Smooth muscle cell (in vitro differentiated cells): ENCODE measurements at regions not wholly inside any gene's neighbourhood (a gene's known extent, or its start where the extent isn't known, plus 50 kb on each side); places are given as distances from the start of the nearest gene placed in this dataset.

ENCODE experiments used
- DNase-seq: peaks from one replicate; lab custom pipeline; 2025; ENCODE audit not compliant: unreplicated experiment; lab: John Stamatoyannopoulos, UW
- H2AFZ ChIP-seq: fragments of 200-600 bp; sonication (generic); 2 replicates; pipeline ENCODE4 v1.6.0; 2016; ENCODE audit warnings: antibody characterized with exemption, low read depth, mild to moderate bottlenecking
- H3F3A ChIP-seq: fragments of 200-600 bp; sonication (generic); 2 replicates; pipeline ENCODE4 v1.6.0; 2017; ENCODE audit warnings: antibody characterized with exemption, low read depth
- H3K27ac ChIP-seq: fragments of 200-600 bp; sonication (generic); 2 replicates; pipeline ENCODE4 v1.5.1; 2016; ENCODE audit warnings: low read depth, mild to moderate bottlenecking
- H3K27me3 ChIP-seq: fragments of 200-600 bp; sonication (generic); 2 replicates; pipeline ENCODE4 v1.6.1; 2016; ENCODE audit warnings: low read depth, mild to moderate bottlenecking
- H3K36me3 ChIP-seq: fragments of 200-600 bp; sonication (generic); 2 replicates; pipeline ENCODE4 v1.5.1; 2016; ENCODE audit warnings: low read depth
- H3K4me1 ChIP-seq: fragments of 200-600 bp; sonication (generic); 2 replicates; pipeline ENCODE4 v1.5.1; 2016; ENCODE audit warnings: low read depth
- H3K4me2 ChIP-seq: fragments of 200-600 bp; sonication (generic); 2 replicates; pipeline ENCODE4 v1.6.0; 2016; ENCODE audit warnings: mild to moderate bottlenecking
- H3K4me3 ChIP-seq: fragments of 200-600 bp; sonication (generic); 2 replicates; pipeline ENCODE4 v1.5.1; 2016; ENCODE audit warnings: mild to moderate bottlenecking
- H3K79me2 ChIP-seq: fragments of 200-600 bp; sonication (generic); 2 replicates; pipeline ENCODE4 v1.6.0; 2016; ENCODE audit warnings: low read depth, mild to moderate bottlenecking
- H3K9ac ChIP-seq: fragments of 200-600 bp; sonication (generic); 2 replicates; pipeline ENCODE4 v1.6.0; 2016; ENCODE audit warnings: low read depth
- H3K9me3 ChIP-seq: fragments of 200-600 bp; sonication (generic); replicated peaks from 2 replicates; pipeline ENCODE4 v1.5.1; 2016; ENCODE audit warnings: low read depth
- H4K20me1 ChIP-seq: fragments of 200-600 bp; sonication (generic); 2 replicates; pipeline ENCODE4 v1.6.0; 2016; ENCODE audit warnings: low read depth
- CTCF ChIP-seq: fragments of 200-600 bp; sonication (generic); IDR thresholded peaks from 2 replicates; pipeline ENCODE4 v1.5.1; 2017; ENCODE audit warnings: borderline replicate concordance, mild to moderate bottlenecking, antibody characterized with exemption; ENCODE audit not compliant: insufficient read depth, poor library complexity, severe bottlenecking
- WGBS: methylation state at CpG from one replicate; pipeline ENCODE4 v1.1.7; 2016; ENCODE audit warnings: low lambda C conversion rate; 5-methylcytosine and 5-hydroxymethylcytosine counted together

- Histone ChIP-seq H3F3A (peaks cover 9% of the 10 kb centered on the region), H3K36me3 (no peaks in the 10 kb centered on the region), H3K79me2 (no peaks in the 10 kb centered on the region), H4K20me1 (no peaks in the 10 kb centered on the region), H3K4me2 (no peak overlapping the region), H3K9ac (no peak overlapping the region), H3K27ac (no peak overlapping the region), H3K27me3 (no peaks in the 10 kb centered on the region), H2AFZ (no peak overlapping the region), H3K4me3 (no peak overlapping the region), H3K4me1 (peaks cover 33% of the 10 kb centered on the region), H3K9me3 (no peaks in the 10 kb centered on the region)
- no peak for TF ChIP-seq CTCF
- DNase-seq: no peak
- WGBS: 42% methylated on average over 2 of the region's 2 CpGs
Observed at GRCh38 chr2:16333681-16334080, 332.0 kb downstream of the CYRIA start.

GRCh38 chr2:16332681-16333557 is 332.7 kb downstream of the CYRIA start:
- Histone ChIP-seq H3K9ac (no peak overlapping the region), H3K9me3 (no peaks in the 10 kb centered on the region), H3K79me2 (no peaks in the 10 kb centered on the region), H3K36me3 (no peaks in the 10 kb centered on the region), H2AFZ (no peak overlapping the region), H4K20me1 (no peaks in the 10 kb centered on the region), H3K4me1 (peaks cover 33% of the 10 kb centered on the region), H3K4me3 (no peak overlapping the region), H3K4me2 (no peak overlapping the region), H3K27me3 (no peaks in the 10 kb centered on the region), H3F3A (peaks cover 9% of the 10 kb centered on the region), H3K27ac (no peak overlapping the region)
- DNase-seq: no peak
- WGBS: 88% methylated on average over 8 of the region's 8 CpGs
- no peak for TF ChIP-seq CTCF

DNA sequence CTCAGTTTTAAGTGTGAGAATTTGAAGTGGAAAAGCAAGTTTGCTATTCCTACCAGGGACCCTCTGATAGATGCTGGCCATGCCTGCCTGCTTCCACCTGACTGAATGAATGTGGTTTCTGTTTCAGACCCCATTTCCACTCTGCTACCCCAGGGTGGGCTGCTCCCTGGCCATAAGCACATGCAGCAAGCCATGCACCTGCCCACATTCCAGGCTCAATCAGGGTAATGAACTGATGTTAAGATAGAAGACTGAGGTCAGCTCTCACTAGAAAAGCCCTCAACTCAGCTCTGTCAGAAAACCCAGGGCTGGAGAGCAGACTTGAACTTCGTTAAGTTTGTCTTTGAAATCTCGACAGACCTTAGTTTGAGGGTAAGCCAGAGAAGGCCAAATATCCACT is 333.9 kb downstream of the CYRIA start:
- H3K9me3 ChIP-seq: no peaks in the 10 kb centered on the region
- 75% methylated on average over 2 of the region's 2 CpGs for WGBS
- H3F3A ChIP-seq: peaks cover 9% of the 10 kb centered on the region
- no peak overlapping the region for H3K9ac ChIP-seq
- no peaks in the 10 kb centered on the region for H3K27me3 ChIP-seq
- DNase-seq: no peak
- peaks cover 40% of the 10 kb centered on the region for H3K4me1 ChIP-seq
- no peak overlapping the region for H3K4me3 ChIP-seq
- no peak for TF ChIP-seq CTCF
- H3K4me2 ChIP-seq: no peak overlapping the region
- no peaks in the 10 kb centered on the region for H3K79me2 ChIP-seq
- no peak overlapping the region for H2AFZ ChIP-seq
- H3K36me3 ChIP-seq: no peaks in the 10 kb centered on the region
- no peak overlapping the region for H3K27ac ChIP-seq
- no peaks in the 10 kb centered on the region for H4K20me1 ChIP-seq

- no peak overlapping the region for H3K9ac ChIP-seq
- H3K36me3 ChIP-seq: no peaks in the 10 kb centered on the region
- H3K79me2 ChIP-seq: no peaks in the 10 kb centered on the region
- WGBS: 39% methylated on average over 5 of the region's 5 CpGs
- peaks cover 42% of the 10 kb centered on the region for H3K4me1 ChIP-seq
- H3K27ac ChIP-seq: no peak overlapping the region
- no peaks in the 10 kb centered on the region for H4K20me1 ChIP-seq
- H3F3A ChIP-seq: peaks cover 9% of the 10 kb centered on the region
- no peak overlapping the region for H3K4me3 ChIP-seq
- no peak for DNase-seq
- H3K9me3 ChIP-seq: no peaks in the 10 kb centered on the region
- no peak overlapping the region for H2AFZ ChIP-seq
- H3K27me3 ChIP-seq: no peaks in the 10 kb centered on the region
- peak overlapping the region; percentile 74 for H3K4me2 ChIP-seq
- TF ChIP-seq CTCF: no peak
Observed at GRCh38 chr2:16330982-16331381, 334.7 kb downstream of the CYRIA start.
